Muscle layer of duodenum (tissue), 2 donors: ENCODE measurements at regions not wholly inside any gene's neighbourhood (a gene's known extent, or its start where the extent isn't known, plus 50 kb on each side); places are given as distances from the start of the nearest gene placed in this dataset.
"Not testable (repeated sequence)": the region's sequence is repeated elsewhere in the genome, so short reads cannot be mapped to it uniquely, and the experiment has no call there.

Experiments
- H3K27ac ChIP-seq: one replicate; pipeline ENCODE4 v1.7.0; 2013; ENCODE audit warnings: mild to moderate bottlenecking, low read length
- H3K27me3 ChIP-seq: one replicate; pipeline ENCODE4 v1.7.0; 2013; ENCODE audit warnings: low read depth, mild to moderate bottlenecking, control low read depth, low read length
- H3K36me3 ChIP-seq, 2 donors: one replicate each; pipeline ENCODE4 v1.7.0; 2013; ENCODE audit warnings: low read length in 2 of 2, control low read depth in 1 of 2, mild to moderate bottlenecking in 1 of 2; ENCODE audit not compliant: insufficient read depth in 2 of 2, control insufficient read depth in 1 of 2
- H3K4me1 ChIP-seq, 2 donors: one replicate each; pipeline ENCODE4 v1.7.0; 2013; ENCODE audit warnings: low read length in 2 of 2, mild to moderate bottlenecking in 2 of 2, control low read depth in 1 of 2, moderate library complexity in 1 of 2; ENCODE audit not compliant: insufficient read depth in 2 of 2, control insufficient read depth in 1 of 2
- H3K4me3 ChIP-seq, 2 donors: one replicate each; pipeline ENCODE4 v1.7.0; 2013; ENCODE audit warnings: low read length in 2 of 2, low read depth in 1 of 2, mild to moderate bottlenecking in 1 of 2
- H3K9me3 ChIP-seq, 2 donors: one replicate each; pipeline ENCODE4 v1.7.0; 2013; ENCODE audit warnings: low read length in 2 of 2, control low read depth in 1 of 2, mild to moderate bottlenecking in 1 of 2; ENCODE audit not compliant: control insufficient read depth in 1 of 2
- donor health status: healthy.

DNA sequence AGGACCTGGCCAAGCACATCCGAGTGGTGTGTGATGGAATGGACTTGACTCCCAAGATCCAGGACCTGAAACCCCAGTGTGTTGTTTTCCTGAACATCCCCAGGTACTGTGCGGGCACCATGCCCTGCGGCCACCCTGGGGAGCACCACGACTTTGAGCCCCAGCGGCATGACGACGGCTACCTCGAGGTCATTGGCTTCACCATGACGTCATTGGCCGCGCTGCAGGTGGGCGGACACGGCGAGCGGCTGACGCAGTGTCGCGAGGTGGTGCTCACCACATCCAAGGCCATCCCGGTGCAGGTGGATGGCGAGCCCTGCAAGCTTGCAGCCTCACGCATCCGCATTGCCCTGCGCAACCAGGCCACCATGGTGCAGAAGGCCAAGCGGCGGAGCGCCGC is 90.2 kb downstream of the LACC1 start:
- not testable (repeated sequence) for H3K4me3 ChIP-seq, H3K27me3 ChIP-seq

DNA sequence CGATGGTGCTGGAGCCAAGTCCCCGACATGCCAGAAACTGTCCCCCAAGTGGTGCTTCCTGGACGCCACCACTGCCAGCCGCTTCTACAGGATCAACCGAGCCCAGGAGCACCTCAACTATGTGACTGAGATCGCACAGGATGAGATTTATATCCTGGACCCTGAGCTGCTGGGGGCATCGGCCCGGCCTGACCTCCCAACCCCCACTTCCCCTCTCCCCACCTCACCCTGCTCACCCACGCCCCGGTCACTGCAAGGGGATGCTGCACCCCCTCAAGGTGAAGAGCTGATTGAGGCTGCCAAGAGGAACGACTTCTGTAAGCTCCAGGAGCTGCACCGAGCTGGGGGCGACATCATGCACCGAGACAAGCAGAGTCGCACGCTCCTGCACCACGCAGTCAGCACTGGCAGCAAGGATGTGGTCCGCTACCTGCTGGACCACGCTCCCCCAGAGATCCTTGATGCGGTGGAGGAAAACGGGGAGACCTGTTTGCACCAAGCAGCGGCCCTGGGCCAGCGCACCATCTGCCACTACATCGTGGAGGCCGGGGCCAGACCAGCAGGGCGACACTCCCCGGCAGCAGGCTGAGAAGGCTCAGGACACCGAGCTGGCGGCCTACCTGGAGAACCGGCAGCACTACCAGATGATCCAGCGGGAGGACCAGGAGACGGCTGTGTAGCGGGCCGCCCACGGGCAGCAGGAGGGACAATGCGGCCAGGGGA is 91.0 kb downstream of the LACC1 start:
- not testable (repeated sequence) for H3K9me3 ChIP-seq, H3K27me3 ChIP-seq, H3K4me3 ChIP-seq, H3K36me3 ChIP-seq, H3K4me1 ChIP-seq, H3K27ac ChIP-seq

More for the DNA sequence above, 90.2 kb downstream of the LACC1 start:
- not testable (repeated sequence) for H3K27ac ChIP-seq, H3K36me3 ChIP-seq, H3K9me3 ChIP-seq, H3K4me1 ChIP-seq

DNA sequence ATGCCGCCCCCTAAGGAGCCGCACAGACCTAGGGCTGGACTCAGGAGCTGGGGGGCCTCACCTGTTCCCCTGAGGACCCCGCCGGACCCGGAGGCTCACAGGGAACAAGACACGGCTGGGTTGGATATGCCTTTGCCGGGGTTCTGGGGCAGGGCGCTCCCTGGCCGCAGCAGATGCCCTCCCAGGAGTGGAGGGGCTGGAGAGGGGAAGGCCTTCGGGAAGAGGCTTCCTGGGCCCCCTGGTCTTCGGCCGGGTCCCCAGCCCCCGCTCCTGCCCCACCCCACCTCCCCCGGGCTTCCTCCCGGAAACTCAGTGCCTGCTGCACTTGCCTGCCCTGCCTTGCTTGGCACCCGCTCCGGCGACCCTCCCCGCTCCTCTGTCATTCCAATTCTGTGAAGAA is 91.6 kb downstream of the LACC1 start:
- not testable (repeated sequence) for H3K4me1 ChIP-seq, H3K27ac ChIP-seq, H3K9me3 ChIP-seq, H3K27me3 ChIP-seq, H3K36me3 ChIP-seq, H3K4me3 ChIP-seq

DNA sequence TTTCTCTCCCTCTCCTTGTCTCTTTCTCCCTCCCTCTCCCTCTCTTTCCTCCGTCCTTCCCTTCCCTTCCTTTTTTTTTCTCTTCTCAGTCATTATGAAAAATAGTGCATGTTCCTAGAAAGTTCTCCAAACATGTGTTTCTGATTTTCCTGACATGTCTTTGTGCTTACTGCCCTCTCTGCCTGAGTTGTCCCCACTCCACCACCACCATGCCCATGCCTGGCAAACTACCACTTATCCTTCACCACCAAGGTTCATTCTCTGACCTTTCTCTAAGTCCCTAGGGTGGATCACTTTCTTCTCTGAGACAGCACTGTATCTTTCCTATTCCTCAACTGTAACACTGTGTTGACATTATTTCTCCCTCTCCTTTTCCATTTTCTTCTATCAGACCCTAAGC is 98.2 kb downstream of the LACC1 start:
- H3K27me3 ChIP-seq = no peaks in the 10 kb centered on the region
- H3K4me3 ChIP-seq = no peak overlapping the region
- no peaks in the 10 kb centered on the region for H3K9me3 ChIP-seq
- H3K27ac ChIP-seq = no peak overlapping the region
- no peaks in the 10 kb centered on the region for H3K4me1 ChIP-seq
- H3K36me3 ChIP-seq = no peaks in the 10 kb centered on the region

DNA sequence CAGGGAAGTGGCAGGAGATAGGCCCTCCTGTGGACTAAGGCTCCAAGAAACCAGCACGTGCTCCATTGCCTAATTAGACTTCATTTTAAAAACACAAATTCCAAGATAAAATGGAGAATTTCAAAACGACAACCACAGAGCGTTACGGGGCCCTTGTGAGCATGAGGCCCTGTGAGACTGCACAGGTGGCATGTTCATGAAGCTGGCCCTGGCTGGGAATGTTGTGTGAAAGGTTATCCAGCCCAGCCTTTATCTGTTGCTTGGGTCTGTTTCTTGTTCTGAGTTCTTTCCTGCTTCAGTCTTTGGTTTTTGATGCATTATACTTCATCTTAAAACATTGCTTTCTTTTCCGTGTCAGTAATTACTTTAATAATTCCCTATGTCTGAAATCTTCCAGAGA is 99.0 kb downstream of the LACC1 start:
- Histone ChIP-seq H3K36me3 (no peaks in the 10 kb centered on the region), H3K27ac (no peak overlapping the region), H3K27me3 (no peaks in the 10 kb centered on the region), H3K9me3 (no peaks in the 10 kb centered on the region), H3K4me3 (no peak overlapping the region), H3K4me1 (no peaks in the 10 kb centered on the region)

DNA sequence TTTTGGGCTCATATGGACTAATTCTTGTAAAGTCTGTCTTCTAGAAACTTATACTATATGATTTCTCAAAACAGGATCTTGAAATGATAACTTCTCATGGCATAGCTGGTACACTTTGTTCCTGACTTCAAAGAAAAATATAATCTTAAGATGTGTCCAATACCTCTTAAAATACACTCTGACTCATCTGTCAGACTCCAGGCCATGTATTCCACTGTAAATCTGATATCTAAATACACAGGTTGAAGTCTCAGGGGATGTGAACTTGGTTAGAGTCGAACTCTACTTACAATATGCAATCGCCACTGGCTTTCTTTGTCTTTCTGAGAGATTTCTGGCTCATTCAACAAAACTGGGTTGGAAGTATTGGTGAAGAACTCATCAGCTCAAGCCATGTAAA is 99.8 kb downstream of the LACC1 start:
- H3K27me3 ChIP-seq = no peaks in the 10 kb centered on the region

DNA sequence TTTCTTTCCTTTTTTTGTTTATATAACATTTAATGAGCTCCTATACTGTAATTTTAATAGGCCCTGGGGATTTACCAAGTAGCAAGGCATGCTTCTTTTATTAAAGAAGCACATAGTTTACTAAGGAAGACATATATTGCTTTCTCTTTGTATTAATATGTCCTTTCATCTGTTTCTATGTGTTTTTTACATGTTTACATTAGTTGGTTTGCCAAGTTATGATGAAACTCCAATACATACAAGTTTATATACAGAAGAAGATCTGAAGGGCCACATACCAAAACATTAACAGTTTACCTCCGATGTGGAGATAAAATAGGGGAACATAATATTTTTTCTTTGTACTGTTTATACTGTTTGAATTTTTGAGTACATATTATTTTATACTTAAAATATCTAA is 100.9 kb downstream of the LACC1 start:
- H3K27me3 ChIP-seq = no peaks in the 10 kb centered on the region
- no peaks in the 10 kb centered on the region for H3K4me1 ChIP-seq
- H3K4me3 ChIP-seq = no peak overlapping the region
- H3K27ac ChIP-seq = no peak overlapping the region
- no peaks in the 10 kb centered on the region for H3K9me3 ChIP-seq
- H3K36me3 ChIP-seq = no peaks in the 10 kb centered on the region

More for the DNA sequence above, 99.8 kb downstream of the LACC1 start:
- Histone ChIP-seq H3K4me1 (no peaks in the 10 kb centered on the region), H3K27ac (no peak overlapping the region), H3K36me3 (no peaks in the 10 kb centered on the region), H3K9me3 (no peaks in the 10 kb centered on the region), H3K4me3 (no peak overlapping the region)

DNA sequence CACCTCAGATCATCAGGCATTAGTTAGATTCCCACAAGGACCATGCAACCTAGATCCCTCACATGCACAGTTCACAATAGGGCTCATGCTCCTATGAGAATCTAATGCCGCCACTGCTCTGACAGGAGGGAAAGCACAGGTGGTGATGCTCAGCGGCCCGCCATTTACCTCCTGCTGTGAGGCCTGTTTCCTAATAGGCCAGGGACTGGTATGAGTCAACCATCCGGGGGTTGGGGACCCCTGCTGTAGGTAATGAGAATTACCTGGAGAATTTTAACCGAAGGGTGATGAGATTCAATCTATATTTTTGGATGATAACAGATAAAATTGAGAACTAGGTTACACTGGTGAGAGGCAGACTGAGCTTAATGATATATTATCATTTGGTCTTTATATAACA is 101.4 kb downstream of the LACC1 start:
- no peaks in the 10 kb centered on the region for H3K4me1 ChIP-seq
- no peak overlapping the region for H3K27ac ChIP-seq
- no peaks in the 10 kb centered on the region for H3K27me3 ChIP-seq
- H3K9me3 ChIP-seq = no peaks in the 10 kb centered on the region
- no peaks in the 10 kb centered on the region for H3K36me3 ChIP-seq
- no peak overlapping the region for H3K4me3 ChIP-seq

DNA sequence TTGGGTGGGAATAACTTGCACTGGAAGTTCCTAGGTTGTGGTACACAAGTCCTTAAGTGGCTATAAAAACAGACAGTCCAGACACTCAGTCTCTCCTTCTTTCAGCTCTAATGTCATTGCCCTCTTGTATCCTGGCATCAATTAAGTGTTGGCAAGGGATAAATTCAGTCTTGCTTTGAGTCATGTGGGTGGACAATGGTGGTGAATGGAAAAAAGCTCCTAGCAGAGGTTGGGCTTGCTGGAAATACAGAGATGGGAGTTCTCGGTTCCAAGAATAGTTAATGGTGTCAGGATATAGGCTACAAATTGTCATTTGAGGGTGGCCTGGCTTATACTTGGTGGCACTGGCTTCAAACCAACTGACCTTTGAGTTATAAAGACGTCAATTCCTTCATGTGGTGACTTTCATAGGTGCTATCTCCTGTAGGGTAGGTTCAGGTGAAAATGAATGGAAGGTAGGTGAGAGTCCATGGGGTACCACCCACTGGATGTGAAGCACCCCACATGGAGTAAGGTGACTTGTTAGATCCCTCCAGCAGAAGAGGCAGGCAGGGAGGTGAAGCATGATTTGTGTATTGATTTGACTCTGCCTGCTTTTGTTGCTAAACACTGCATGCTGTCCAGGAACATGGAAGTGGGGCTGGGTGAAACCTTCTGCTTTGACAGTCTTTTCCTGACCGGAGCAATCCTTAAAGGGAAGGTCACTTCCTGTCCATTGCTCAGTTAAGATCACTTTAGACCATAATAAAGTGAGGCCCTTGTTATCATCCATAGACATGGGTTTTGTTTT is 102.0 kb downstream of the LACC1 start:
- Histone ChIP-seq H3K27ac (no peak overlapping the region), H3K4me1 (peaks cover 0 to 5% of the 10 kb centered on the region in 2 donors), H3K27me3 (no peaks in the 10 kb centered on the region), H3K9me3 (no peaks in the 10 kb centered on the region), H3K4me3 (no peak overlapping the region), H3K36me3 (no peaks in the 10 kb centered on the region)

DNA sequence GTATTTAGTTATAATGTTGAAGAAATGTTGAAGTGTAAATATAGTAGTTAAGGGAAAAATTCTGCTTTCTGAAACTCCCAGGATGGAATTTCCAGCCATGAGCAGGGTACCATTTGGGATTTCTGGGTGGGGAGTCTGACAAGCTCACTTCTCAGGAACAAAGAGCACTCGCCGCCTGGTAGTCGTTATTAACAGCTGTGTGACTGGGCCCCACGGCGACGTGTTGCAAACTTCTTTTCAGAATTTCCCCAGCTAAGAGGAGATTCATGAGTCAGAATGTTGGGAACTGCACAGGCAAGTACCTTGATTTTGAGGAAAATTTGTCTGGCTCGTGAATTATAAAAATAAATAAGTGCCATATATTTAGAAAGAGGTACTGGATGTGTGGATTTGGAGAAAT is 103.7 kb downstream of the LACC1 start:
- Histone ChIP-seq H3K4me3 (no peak overlapping the region), H3K36me3 (no peaks in the 10 kb centered on the region), H3K27ac (no peak overlapping the region), H3K9me3 (no peaks in the 10 kb centered on the region), H3K27me3 (no peaks in the 10 kb centered on the region), H3K4me1 (peaks cover 0 to 5% of the 10 kb centered on the region in 2 donors)

DNA sequence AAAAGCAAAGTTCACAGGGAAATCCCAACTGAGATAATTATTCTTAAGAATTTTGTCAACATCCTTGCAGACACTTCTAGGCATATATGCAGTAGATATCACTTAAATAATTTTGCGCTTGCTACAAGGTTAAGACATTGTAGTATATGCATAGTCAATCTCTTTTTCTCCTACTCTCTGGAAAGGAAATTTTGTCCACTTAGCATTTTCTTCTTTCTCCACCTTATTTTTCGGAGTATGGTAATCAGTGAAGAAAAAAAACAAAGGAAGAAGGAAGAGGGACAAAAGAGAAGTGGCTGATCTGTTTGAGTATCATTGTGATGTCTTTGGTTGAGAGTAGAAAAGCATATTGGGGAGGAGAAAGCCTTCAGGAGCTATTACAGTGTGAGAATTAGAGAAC is 104.6 kb downstream of the LACC1 start:
- H3K27me3 ChIP-seq = no peaks in the 10 kb centered on the region
- H3K4me1 ChIP-seq = peaks cover 0 to 5% of the 10 kb centered on the region in 2 donors
- no peak overlapping the region for H3K4me3 ChIP-seq
- H3K27ac ChIP-seq = no peak overlapping the region
- H3K9me3 ChIP-seq = no peaks in the 10 kb centered on the region
- H3K36me3 ChIP-seq = no peaks in the 10 kb centered on the region
